HUES6 (cell line): ENCODE measurements at regions not wholly inside any gene's neighbourhood (a gene's known extent, or its start where the extent isn't known, plus 50 kb on each side); places are given as distances from the start of the nearest gene placed in this dataset.

ENCODE experiments used
- H3K27ac ChIP-seq: 2 replicates; pipeline ENCODE4 v1.7.0; 2013; ENCODE audit warnings: low read depth, mild to moderate bottlenecking, low read length, inconsistent platforms
- H3K27me3 ChIP-seq: 2 replicates; pipeline ENCODE4 v1.6.1; 2013; ENCODE audit warnings: low read length; ENCODE audit not compliant: control insufficient read depth, insufficient read depth
- H3K36me3 ChIP-seq: 2 replicates; pipeline ENCODE4 v1.6.1; 2013; ENCODE audit warnings: low read length; ENCODE audit not compliant: control insufficient read depth, insufficient read depth
- H3K4me1 ChIP-seq: 2 replicates; pipeline ENCODE4 v1.6.1; 2013; ENCODE audit warnings: low read length; ENCODE audit not compliant: control insufficient read depth, insufficient read depth
- H3K4me3 ChIP-seq: 2 replicates; pipeline ENCODE4 v1.5.1; 2013; ENCODE audit warnings: low read depth, low read length
- H3K9ac ChIP-seq: one replicate; pipeline ENCODE4 v1.6.1; 2013; ENCODE audit warnings: mild to moderate bottlenecking, low read length
- H3K9me3 ChIP-seq: 2 replicates; pipeline ENCODE4 v1.6.1; 2013; ENCODE audit warnings: low read depth, low read length; ENCODE audit not compliant: control insufficient read depth, insufficient read depth

- Histone ChIP-seq H3K4me3 (no peak overlapping the region), H3K27ac (no peak overlapping the region), H3K4me1 (no peaks in the 10 kb centered on the region), H3K27me3 (peaks cover 22% of the 10 kb centered on the region; the same call in 1 of the 2 replicates), H3K9me3 (no peaks in the 10 kb centered on the region), H3K36me3 (no peaks in the 10 kb centered on the region), H3K9ac (no peak overlapping the region)
Measured at GRCh38 chrX:20488473-20488872, 221.8 kb upstream of the RPS6KA3 start.

GRCh38 chrX:20487227-20487626 is 220.5 kb upstream of the RPS6KA3 start:
- Histone ChIP-seq H3K9ac (no peak overlapping the region), H3K36me3 (no peaks in the 10 kb centered on the region), H3K4me1 (no peaks in the 10 kb centered on the region), H3K27ac (no peak overlapping the region), H3K4me3 (no peak overlapping the region), H3K27me3 (peaks cover 27% of the 10 kb centered on the region), H3K9me3 (no peaks in the 10 kb centered on the region)

GRCh38 chrX:20481632-20482031 is 214.9 kb upstream of the RPS6KA3 start:
- Histone ChIP-seq H3K4me1 (no peaks in the 10 kb centered on the region), H3K9ac (no peak overlapping the region), H3K9me3 (no peaks in the 10 kb centered on the region), H3K27me3 (peaks cover 42% of the 10 kb centered on the region), H3K36me3 (no peaks in the 10 kb centered on the region), H3K27ac (no peak overlapping the region), H3K4me3 (no peak overlapping the region)

- Histone ChIP-seq H3K9ac (no peak overlapping the region), H3K9me3 (no peaks in the 10 kb centered on the region), H3K4me1 (no peaks in the 10 kb centered on the region), H3K36me3 (no peaks in the 10 kb centered on the region), H3K27ac (no peak overlapping the region), H3K27me3 (peaks cover 36% of the 10 kb centered on the region), H3K4me3 (no peak overlapping the region)
Measured at GRCh38 chrX:20479896-20480295, 213.2 kb upstream of the RPS6KA3 start.

- no peaks in the 10 kb centered on the region for H3K9me3 ChIP-seq
- no peak overlapping the region for H3K27ac ChIP-seq
- no peaks in the 10 kb centered on the region for H3K4me1 ChIP-seq
- H3K4me3 ChIP-seq, result no peak overlapping the region
- no peaks in the 10 kb centered on the region for H3K36me3 ChIP-seq
- H3K9ac ChIP-seq, result no peak overlapping the region
- peaks cover 33% of the 10 kb centered on the region for H3K27me3 ChIP-seq
Measured at GRCh38 chrX:20479048-20479447, 212.3 kb upstream of the RPS6KA3 start.

GRCh38 chrX:20477836-20478524 is 211.3 kb upstream of the RPS6KA3 start:
- no peak overlapping the region for H3K4me3 ChIP-seq
- no peaks in the 10 kb centered on the region for H3K9me3 ChIP-seq
- no peak overlapping the region for H3K27ac ChIP-seq
- H3K36me3 ChIP-seq, result no peaks in the 10 kb centered on the region
- peaks cover 34% of the 10 kb centered on the region for H3K27me3 ChIP-seq
- no peaks in the 10 kb centered on the region for H3K4me1 ChIP-seq
- H3K9ac ChIP-seq, result no peak overlapping the region

- Histone ChIP-seq H3K36me3 (no peaks in the 10 kb centered on the region), H3K27ac (no peak overlapping the region), H3K4me3 (no peak overlapping the region), H3K27me3 (peaks cover 30% of the 10 kb centered on the region), H3K4me1 (no peaks in the 10 kb centered on the region), H3K9me3 (no peaks in the 10 kb centered on the region), H3K9ac (no peak overlapping the region)
Measured at GRCh38 chrX:20477219-20477618, 210.5 kb upstream of the RPS6KA3 start.

- H3K9ac ChIP-seq, result no peak overlapping the region
- H3K27me3 ChIP-seq, result peaks cover 8% of the 10 kb centered on the region; the same call in 1 of the 2 replicates
- H3K9me3 ChIP-seq, result no peaks in the 10 kb centered on the region
- no peak overlapping the region for H3K27ac ChIP-seq
- no peak overlapping the region for H3K4me3 ChIP-seq
- H3K4me1 ChIP-seq, result no peaks in the 10 kb centered on the region
- H3K36me3 ChIP-seq, result no peaks in the 10 kb centered on the region
Measured at GRCh38 chrX:20472620-20473258, 206.0 kb upstream of the RPS6KA3 start.

GRCh38 chrX:20472148-20472547 is 205.4 kb upstream of the RPS6KA3 start:
- H3K36me3 ChIP-seq, result no peaks in the 10 kb centered on the region
- H3K9me3 ChIP-seq, result no peaks in the 10 kb centered on the region
- H3K4me1 ChIP-seq, result no peaks in the 10 kb centered on the region
- no peak overlapping the region for H3K4me3 ChIP-seq
- H3K27me3 ChIP-seq, result peaks cover 3% of the 10 kb centered on the region; the same call in 1 of the 2 replicates
- H3K9ac ChIP-seq, result no peak overlapping the region
- no peak overlapping the region for H3K27ac ChIP-seq

- no peaks in the 10 kb centered on the region for H3K36me3 ChIP-seq
Measured at GRCh38 chrX:20471483-20471882, 204.8 kb upstream of the RPS6KA3 start.

GRCh38 chrX:20463296-20464075 is 196.8 kb upstream of the RPS6KA3 start:
- no peak overlapping the region for H3K27ac ChIP-seq
- peaks cover 20% of the 10 kb centered on the region; the same call in 1 of the 2 replicates for H3K27me3 ChIP-seq
- H3K4me3 ChIP-seq, result no peak overlapping the region
- H3K9me3 ChIP-seq, result no peaks in the 10 kb centered on the region
- H3K4me1 ChIP-seq, result no peaks in the 10 kb centered on the region
- no peaks in the 10 kb centered on the region for H3K36me3 ChIP-seq
- H3K9ac ChIP-seq, result no peak overlapping the region

More at GRCh38 chrX:20471483-20471882, 204.8 kb upstream of the RPS6KA3 start:
- Histone ChIP-seq H3K27me3 (peaks cover 3% of the 10 kb centered on the region; the same call in 1 of the 2 replicates), H3K27ac (no peak overlapping the region), H3K4me3 (no peak overlapping the region), H3K9ac (no peak overlapping the region), H3K9me3 (no peaks in the 10 kb centered on the region), H3K4me1 (no peaks in the 10 kb centered on the region)
